ENCODE measurements at regions not wholly inside any gene's neighbourhood (a gene's known extent, or its start where the extent isn't known, plus 50 kb on each side); places are given as distances from the start of the nearest gene placed in this dataset.

- H3K4me3 ChIP-seq (replicated peaks; ENCODE audit: low read depth, low read length) = no peak overlapping the region
- no peak for TF ChIP-seq CTCF (IDR thresholded peaks at IDR 0.05; ENCODE audit: low read depth, low read length, missing control alignments)
- no peak for DNase-seq (ENCODE audit: extremely low read depth, low read depth)
These were observed 328.7 kb downstream of the RPL10L start for GRCh38 chr14:46322730-46323403.

GRCh38 chr14:46322076-46322475, 329.5 kb downstream of the RPL10L start:
- TF ChIP-seq CTCF (IDR thresholded peaks at IDR 0.05; ENCODE audit: low read depth, low read length, missing control alignments) = no peak
- no peak for DNase-seq (ENCODE audit: extremely low read depth, low read depth)
- H3K4me3 ChIP-seq (replicated peaks; ENCODE audit: low read depth, low read length) = no peak overlapping the region

- DNase-seq (ENCODE audit: extremely low read depth, low read depth) = no peak
- H3K4me3 ChIP-seq (replicated peaks; ENCODE audit: low read depth, low read length) = no peak overlapping the region
- TF ChIP-seq CTCF (IDR thresholded peaks at IDR 0.05; ENCODE audit: low read depth, low read length, missing control alignments) = no peak
These were observed 345.3 kb downstream of the RPL10L start for GRCh38 chr14:46306267-46306666.

- no peak for TF ChIP-seq CTCF (IDR thresholded peaks at IDR 0.05; ENCODE audit: low read depth, low read length, missing control alignments)
- no peak for DNase-seq (ENCODE audit: extremely low read depth, low read depth)
- H3K4me3 ChIP-seq (replicated peaks; ENCODE audit: low read depth, low read length) = no peak overlapping the region
These were observed 350.8 kb downstream of the RPL10L start for GRCh38 chr14:46300765-46301164.

GRCh38 chr14:46290706-46291105, 360.9 kb downstream of the RPL10L start:
- DNase-seq (ENCODE audit: extremely low read depth, low read depth) = no peak
- no peak overlapping the region for H3K4me3 ChIP-seq (replicated peaks; ENCODE audit: low read depth, low read length)
- no peak for TF ChIP-seq CTCF (IDR thresholded peaks at IDR 0.05; ENCODE audit: low read depth, low read length, missing control alignments)

- DNase-seq (ENCODE audit: extremely low read depth, low read depth) = no peak
- H3K4me3 ChIP-seq (replicated peaks; ENCODE audit: low read depth, low read length) = no peak overlapping the region
- TF ChIP-seq CTCF (IDR thresholded peaks at IDR 0.05; ENCODE audit: low read depth, low read length, missing control alignments) = no peak
These were observed 371.8 kb downstream of the RPL10L start for GRCh38 chr14:46279776-46280175.

- no peak for TF ChIP-seq CTCF (IDR thresholded peaks at IDR 0.05; ENCODE audit: low read depth, low read length, missing control alignments)
- no peak overlapping the region for H3K4me3 ChIP-seq (replicated peaks; ENCODE audit: low read depth, low read length)
- DNase-seq (ENCODE audit: extremely low read depth, low read depth) = no peak
These were observed 372.3 kb downstream of the RPL10L start for GRCh38 chr14:46279327-46279726.
